SK-N-SH (cell line): ENCODE measurements at regions not wholly inside any gene's neighbourhood (a gene's known extent, or its start where the extent isn't known, plus 50 kb on each side); places are given as distances from the start of the nearest gene placed in this dataset.

Source experiments
- CTCF ChIA-PET: fragments of 300-600, 350-600 bp; formaldehyde crosslinking; extraction: SDS; loops from one replicate; lab custom pipeline; 2021; lab: Yijun Ruan, JAX
- POLR2A ChIA-PET: fragments of 350-600 bp; sonication (Branson Sonifier 250); formaldehyde crosslinking; extraction: SDS; loops from one replicate; lab custom pipeline; 2020; ENCODE audit warnings: antibody characterized with exemption, inconsistent platforms; lab: Yijun Ruan, JAX
- DNase-seq: peaks from one replicate; pipeline ENCODE4 v3.0.0; 2012
- H2AFZ ChIP-seq: fragments of 200-600 bp; sonication (generic); 2 replicates; pipeline ENCODE4 v1.8.1; 2016; ENCODE audit warnings: antibody characterized with exemption, mild to moderate bottlenecking, low read depth
- H3F3A ChIP-seq: fragments of 200-600 bp; sonication (generic); replicated peaks from 2 replicates; pipeline ENCODE3; 2016; ENCODE audit warnings: antibody characterized with exemption, mild to moderate bottlenecking; ENCODE audit not compliant: insufficient read depth
- H3K27ac ChIP-seq, 2 experiments: fragments of 200-500 bp in 1 of 2; fragments of 200-600 bp in 1 of 2; sonication (Bioruptor generic) in 1 of 2; sonication (generic), shearing (Covaris generic) in 1 of 2; 2 replicates each; pipeline versions ENCODE4 v1.5.1 to v1.6.1; 2014 to 2016; ENCODE audit warnings: low read depth in 2 of 2, inconsistent platforms in 1 of 2, low read length in 1 of 2, mild to moderate bottlenecking in 1 of 2, mixed read lengths in 1 of 2
- H3K27me3 ChIP-seq: fragments of 200-600 bp; sonication (generic), shearing (Covaris generic); 2 replicates; pipeline ENCODE4 v1.6.1; 2016; ENCODE audit warnings: mixed run types; ENCODE audit not compliant: insufficient read depth
- H3K36me3 ChIP-seq, 2 experiments: fragments of 200-500 bp in 1 of 2; fragments of 200-600 bp in 1 of 2; sonication (Bioruptor generic) in 1 of 2; sonication (generic) in 1 of 2; replicated peaks in 1 of 2; 2 replicates each; pipeline versions ENCODE3 to v1.5.1; 2014 to 2016; ENCODE audit warnings: low read length in 1 of 2, mild to moderate bottlenecking in 1 of 2; ENCODE audit not compliant: insufficient read depth in 2 of 2, control insufficient read depth in 1 of 2
- H3K4me1 ChIP-seq, 2 experiments: fragments of 200-500 bp in 1 of 2; fragments of 200-600 bp in 1 of 2; sonication (Bioruptor generic) in 1 of 2; sonication (generic), shearing (Covaris generic) in 1 of 2; 2 replicates each; pipeline versions ENCODE4 v1.5.1 to v1.6.1; 2014 to 2016; ENCODE audit warnings: low read depth in 1 of 2, low read length in 1 of 2, mixed run types in 1 of 2; ENCODE audit not compliant: insufficient read depth in 2 of 2, control insufficient read depth in 1 of 2
- H3K4me2 ChIP-seq: fragments of 200-600 bp; sonication (generic), shearing (Covaris generic); 2 replicates; pipeline ENCODE4 v1.6.1; 2017; ENCODE audit warnings: mixed run types
- H3K4me3 ChIP-seq, 2 experiments: fragments of 200-500 bp in 1 of 2; fragments of 200-600 bp in 1 of 2; sonication (Bioruptor generic) in 1 of 2; sonication (generic), shearing (Covaris generic) in 1 of 2; 2 replicates each; pipeline versions ENCODE4 v1.5.1 to v1.8.1; 2014 to 2016; ENCODE audit warnings: low read depth in 2 of 2, inconsistent platforms in 1 of 2, low read length in 1 of 2, mild to moderate bottlenecking in 1 of 2, mixed read lengths in 1 of 2, moderate library complexity in 1 of 2
- H3K79me2 ChIP-seq: fragments of 200-600 bp; sonication (generic); 2 replicates; pipeline ENCODE4 v1.8.1; 2017; ENCODE audit warnings: mild to moderate bottlenecking; ENCODE audit not compliant: insufficient read depth
- H3K9ac ChIP-seq: fragments of 200-600 bp; sonication (generic); 2 replicates; pipeline ENCODE4 v1.6.1; 2017; ENCODE audit warnings: mixed run types
- H3K9me2 ChIP-seq: fragments of 200-600 bp; sonication (generic); 2 replicates; pipeline ENCODE4 v1.6.1; 2017; ENCODE audit warnings: mixed run types
- H3K9me3 ChIP-seq: fragments of 200-600 bp; sonication (generic); 2 replicates; pipeline ENCODE4 v1.6.1; 2017; ENCODE audit warnings: mixed run types, mild to moderate bottlenecking, moderate library complexity
- H4K20me1 ChIP-seq: fragments of 200-600 bp; sonication (generic); 2 replicates; pipeline ENCODE4 v1.6.1; 2017; ENCODE audit warnings: mild to moderate bottlenecking, mixed run types; ENCODE audit not compliant: insufficient read depth
- CHD2 ChIP-seq: fragments of 150-350 bp; IDR thresholded peaks from 2 replicates; pipeline ENCODE4 v1.6.1; 2018; ENCODE audit warnings: low read length; ENCODE audit not compliant: partially characterized antibody
- EP300 ChIP-seq, 2 experiments: IDR thresholded peaks; 2 replicates each; pipeline versions ENCODE4 v1.4.0 to v1.6.1; 2012; ENCODE audit warnings: borderline replicate concordance in 1 of 2, low read depth in 1 of 2, low read length in 1 of 2
- FOSL2 ChIP-seq: IDR thresholded peaks from 2 replicates; pipeline ENCODE4 v1.4.0; 2012; ENCODE audit warnings: low read depth, mild to moderate bottlenecking, moderate library complexity, borderline replicate concordance
- GABPA ChIP-seq: IDR thresholded peaks from 2 replicates; pipeline ENCODE4 v1.4.0; 2012; ENCODE audit warnings: low read depth, mild to moderate bottlenecking
- MEF2A ChIP-seq: IDR thresholded peaks from 2 replicates; pipeline ENCODE4 v1.4.0; 2012; ENCODE audit warnings: low read depth, borderline replicate concordance
- NRF1 ChIP-seq: IDR thresholded peaks from 2 replicates; pipeline ENCODE4 v1.6.1; 2012; ENCODE audit warnings: low read depth, mild to moderate bottlenecking, low read length
- PBX3 ChIP-seq: IDR thresholded peaks from 2 replicates; pipeline ENCODE4; 2012
- POLR2AphosphoS5 ChIP-seq: IDR thresholded peaks from 2 replicates; pipeline ENCODE4 v1.6.1; 2012; ENCODE audit warnings: low read depth, low read length
- RAD21 ChIP-seq: IDR thresholded peaks from 2 replicates; pipeline ENCODE4 v1.6.1; 2012; ENCODE audit warnings: mild to moderate bottlenecking, low read length
- RCOR1 ChIP-seq: fragments of 150-350 bp; IDR thresholded peaks from 2 replicates; pipeline ENCODE4 v1.6.1; 2017; ENCODE audit warnings: antibody characterized with exemption, low read length
- REST ChIP-seq: IDR thresholded peaks from 2 replicates; pipeline ENCODE4 v1.6.1; 2012; ENCODE audit warnings: mild to moderate bottlenecking, low read depth, low read length, moderate library complexity
- RXRA ChIP-seq: IDR thresholded peaks from 2 replicates; pipeline ENCODE4 v1.4.0; 2012; ENCODE audit warnings: low read depth, mild to moderate bottlenecking, borderline replicate concordance
- TCF12 ChIP-seq: IDR thresholded peaks from 2 replicates; pipeline ENCODE4 v1.4.0; 2012
- USF1 ChIP-seq: IDR thresholded peaks from 2 replicates; pipeline ENCODE4 v1.4.0; 2012; ENCODE audit warnings: low read depth, borderline replicate concordance
- YY1 ChIP-seq: IDR thresholded peaks from 2 replicates; pipeline ENCODE4 v1.4.0; 2012; ENCODE audit warnings: low read depth, mild to moderate bottlenecking
- ZBTB33 ChIP-seq: IDR thresholded peaks from 2 replicates; pipeline ENCODE4 v1.4.0; 2012; ENCODE audit warnings: low read depth, borderline replicate concordance
- WGBS: methylation state at CpG from one replicate; pipeline ENCODE4 v1.1.6; 2017; ENCODE audit warnings: low lambda C conversion rate; 5-methylcytosine and 5-hydroxymethylcytosine counted together

GRCh38 chr4:177012918-177013545, 220.3 kb upstream of the VEGFC start:
- Histone ChIP-seq H3K27ac (no peak overlapping the region), H2AFZ (no peak overlapping the region), H3K4me3 (no peak overlapping the region), H3K79me2 (no peaks in the 10 kb centered on the region), H4K20me1 (no peaks in the 10 kb centered on the region)
- POLR2A ChIA-PET = no interaction called here
- 60% methylated on average over 1 of the region's 1 CpG for WGBS
- CTCF ChIA-PET = interaction anchor here (2.7 kb wide), 1 partner anchor 34 kb away, joined by 9 read pairs; no protein-coding TSS in a partner anchor
- no peak for TF ChIP-seq TCF12
- TF ChIP-seq CHD2 = no peak
- no peak for TF ChIP-seq REST
- no peak for TF ChIP-seq YY1
- TF ChIP-seq RCOR1 = no peak
- TF ChIP-seq RAD21 = no peak
- no peak for TF ChIP-seq PBX3
- no peak for TF ChIP-seq ZBTB33
- no peak for TF ChIP-seq GABPA
- no peak for TF ChIP-seq USF1
- TF ChIP-seq MEF2A = no peak
- TF ChIP-seq FOSL2 = no peak
- TF ChIP-seq NRF1 = no peak
- TF ChIP-seq RXRA = no peak
- TF ChIP-seq POLR2AphosphoS5 = no peak
- no peak for TF ChIP-seq EP300 (IDR thresholded peaks at IDR 0.05; ENCODE audit: borderline replicate concordance in 1 of 2, low read depth in 1 of 2, low read length in 1 of 2)
- TF ChIP-seq, all 33 proteins: peak for 0
- Histone ChIP-seq H3K4me1 (peaks cover 0 to 12% of the 10 kb centered on the region in 2 experiments; a peak in 2 of 4 replicates), H3F3A (peaks cover 55% of the 10 kb centered on the region), H3K9ac (no peak overlapping the region), H3K9me3 (peaks cover 12% of the 10 kb centered on the region), H3K27me3 (no peaks in the 10 kb centered on the region), H3K4me2 (no peak overlapping the region), H3K36me3 (no peaks in the 10 kb centered on the region), H3K9me2 (no peaks in the 10 kb centered on the region)
- DNase-seq = no peak
